NCI-H2227 treated with DMSO at 0.1 percent for 48 hours (cell line): ENCODE measurements at regions not wholly inside any gene's neighbourhood (a gene's known extent, or its start where the extent isn't known, plus 50 kb on each side); places are given as distances from the start of the nearest gene placed in this dataset.
A peak's percentile ranks its signal among the peaks of the same experiment; 100 is the strongest.

ENCODE experiments used
- DNase-seq: peaks from one replicate; lab custom pipeline; 2025; lab: John Stamatoyannopoulos, UW

- DNase-seq: no peak
Observed at GRCh38 chr3:4029135-4029534, 229.9 kb downstream of the LRRN1 start.

GRCh38 chr3:4030624-4031023 is 231.4 kb downstream of the LRRN1 start:
- no peak for DNase-seq

GRCh38 chr3:4033296-4033695 is 234.1 kb downstream of the LRRN1 start:
- DNase-seq: no peak

- no peak for DNase-seq
Observed at GRCh38 chr3:4036046-4036445, 236.8 kb downstream of the LRRN1 start.

GRCh38 chr3:4038351-4038750 is 239.1 kb downstream of the LRRN1 start:
- DNase-seq: no peak

GRCh38 chr3:4042070-4042469 is 242.8 kb downstream of the LRRN1 start:
- no peak for DNase-seq

- DNase-seq: no peak
Observed at GRCh38 chr3:4042869-4043268, 243.6 kb downstream of the LRRN1 start.

GRCh38 chr3:4043867-4044575 is 244.8 kb downstream of the LRRN1 start:
- DNase-seq: peak; percentile 66

- no peak for DNase-seq
Observed at GRCh38 chr3:4044619-4045018, 245.4 kb downstream of the LRRN1 start.

- DNase-seq: no peak
Observed at GRCh38 chr3:4045756-4046155, 246.5 kb downstream of the LRRN1 start.

- no peak for DNase-seq
Observed at GRCh38 chr3:4047366-4047765, 248.1 kb downstream of the LRRN1 start.

GRCh38 chr3:4052706-4053105 is 250.5 kb upstream of the SETMAR start:
- no peak for DNase-seq

GRCh38 chr3:4053975-4054374 is 249.2 kb upstream of the SETMAR start:
- DNase-seq: no peak

- DNase-seq: no peak
Observed at GRCh38 chr3:4060064-4060463, 243.1 kb upstream of the SETMAR start.

GRCh38 chr3:4060603-4061002 is 242.6 kb upstream of the SETMAR start:
- no peak for DNase-seq

- no peak for DNase-seq
Observed at GRCh38 chr3:4061195-4061594, 242.0 kb upstream of the SETMAR start.

GRCh38 chr3:4061783-4062360 is 241.3 kb upstream of the SETMAR start:
- no peak for DNase-seq

- no peak for DNase-seq
Observed at GRCh38 chr3:4062621-4063020, 240.5 kb upstream of the SETMAR start.

- no peak for DNase-seq
Observed at GRCh38 chr3:4063916-4064574, 239.1 kb upstream of the SETMAR start.

GRCh38 chr3:4065085-4065484 is 238.1 kb upstream of the SETMAR start:
- DNase-seq: no peak

- no peak for DNase-seq
Observed at GRCh38 chr3:4065554-4065953, 237.6 kb upstream of the SETMAR start.

GRCh38 chr3:4067893-4068292 is 235.3 kb upstream of the SETMAR start:
- no peak for DNase-seq

GRCh38 chr3:4069796-4070195 is 233.4 kb upstream of the SETMAR start:
- DNase-seq: no peak
